CD4-positive, alpha-beta T cell treated with Interleukin-15 for 4 hours (primary cell): ENCODE measurements at regions not wholly inside any gene's neighbourhood (a gene's known extent, or its start where the extent isn't known, plus 50 kb on each side); places are given as distances from the start of the nearest gene placed in this dataset.
"Not testable (repeated sequence)": the region's sequence is repeated elsewhere in the genome, so short reads cannot be mapped to it uniquely, and the experiment has no call there.

Source experiments
- DNase-seq: peaks from one replicate; pipeline ENCODE4 v3.0.0-alpha.2; 2020; ENCODE audit warnings: low spot score

GRCh38 chr13:111501596-111502535, 181.4 kb downstream of the TEX29 start:
- not testable (repeated sequence) for DNase-seq

DNA sequence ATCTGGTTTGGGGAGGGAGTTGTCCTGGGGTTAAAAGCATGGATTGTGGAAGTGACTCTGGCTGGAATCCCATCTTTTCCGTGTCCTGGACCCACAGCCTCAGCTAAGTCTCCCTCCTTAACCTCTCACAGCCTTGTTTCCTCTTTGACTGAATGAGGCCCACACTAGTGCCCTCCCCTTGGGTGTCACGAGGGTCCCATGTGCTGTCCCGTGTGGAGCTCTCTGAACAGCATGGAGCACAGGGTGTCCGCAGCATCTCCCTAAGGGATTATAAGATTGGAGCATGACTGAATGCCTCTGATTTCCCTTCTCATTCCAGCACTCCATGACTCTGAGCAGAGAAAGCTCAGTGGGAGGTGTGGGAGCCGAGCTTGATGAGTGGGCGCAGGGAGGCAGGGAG, 182.5 kb downstream of the TEX29 start:
- DNase-seq, result no peak

- no peak for DNase-seq
Observed at GRCh38 chr13:111503376-111503775, 182.9 kb downstream of the TEX29 start.

DNA sequence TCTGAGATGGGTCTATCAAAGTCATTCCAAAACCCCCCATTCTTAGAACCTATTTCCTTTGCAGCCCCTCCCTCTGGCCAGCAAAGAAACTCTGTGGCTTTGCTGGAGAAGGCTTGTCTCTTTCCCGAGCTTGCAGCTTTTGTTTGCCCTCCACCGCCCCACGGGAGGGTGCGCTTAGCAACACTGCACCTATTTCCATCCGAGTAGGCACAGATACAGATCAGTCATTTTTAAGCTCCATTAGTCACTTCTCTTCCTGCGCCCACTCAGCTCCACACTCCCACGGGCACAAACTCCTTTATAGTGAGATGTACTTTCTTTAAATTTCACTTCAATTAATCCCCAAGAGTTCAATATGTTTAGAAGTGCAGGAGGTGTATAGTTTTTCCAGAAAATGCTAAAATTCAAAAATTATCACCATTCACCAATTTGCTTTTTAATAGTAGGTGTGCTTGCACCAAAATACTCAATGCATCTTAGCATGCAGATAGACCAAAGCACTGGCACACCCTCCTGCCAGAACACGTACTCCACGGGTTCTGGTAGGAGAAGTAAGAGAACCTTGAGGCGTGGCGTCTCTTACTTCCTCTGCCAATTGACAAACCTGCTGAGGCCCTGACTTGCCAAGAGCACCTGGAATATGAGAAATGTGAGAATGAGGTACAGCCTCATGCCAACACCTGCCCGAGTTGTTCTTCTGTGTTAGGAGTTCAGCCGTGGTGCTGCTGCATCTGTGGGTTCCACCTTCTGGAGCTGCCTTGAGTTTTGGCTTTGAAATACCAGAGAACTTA, 183.7 kb downstream of the TEX29 start:
- no peak for DNase-seq

DNA sequence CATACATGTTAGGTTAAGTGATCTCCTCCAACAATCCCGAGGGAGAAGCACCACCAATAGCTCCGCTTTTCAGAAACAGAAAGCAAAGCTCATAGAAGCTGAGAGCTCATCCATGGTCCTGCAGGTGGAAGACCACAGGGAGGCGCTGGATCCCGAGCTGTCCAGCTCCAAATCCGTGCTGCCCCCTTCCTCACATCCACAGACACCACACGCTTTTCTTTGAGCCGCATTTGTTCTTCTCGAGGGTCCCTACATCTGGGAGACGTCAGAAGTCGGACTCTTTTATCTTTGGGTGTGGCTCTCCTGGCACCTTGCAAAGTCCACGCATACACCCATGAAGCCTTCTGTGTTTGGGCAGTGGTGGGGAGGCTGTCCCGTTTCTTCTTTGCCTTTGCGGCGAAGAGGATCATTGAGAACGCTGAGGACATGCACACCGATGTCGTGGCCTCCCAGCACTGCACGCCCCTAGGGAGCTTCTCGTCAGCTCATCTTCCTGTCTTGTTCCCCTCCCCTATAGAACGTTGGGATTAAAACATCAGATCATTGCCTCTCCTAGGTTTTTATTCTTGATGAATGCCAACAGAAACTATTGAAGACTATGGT, 184.8 kb downstream of the TEX29 start:
- DNase-seq, result no peak

GRCh38 chr13:111506125-111506524, 185.7 kb downstream of the TEX29 start:
- DNase-seq, result no peak

- DNase-seq, result no peak
Observed at GRCh38 chr13:111506621-111507020, 186.2 kb downstream of the TEX29 start.

DNA sequence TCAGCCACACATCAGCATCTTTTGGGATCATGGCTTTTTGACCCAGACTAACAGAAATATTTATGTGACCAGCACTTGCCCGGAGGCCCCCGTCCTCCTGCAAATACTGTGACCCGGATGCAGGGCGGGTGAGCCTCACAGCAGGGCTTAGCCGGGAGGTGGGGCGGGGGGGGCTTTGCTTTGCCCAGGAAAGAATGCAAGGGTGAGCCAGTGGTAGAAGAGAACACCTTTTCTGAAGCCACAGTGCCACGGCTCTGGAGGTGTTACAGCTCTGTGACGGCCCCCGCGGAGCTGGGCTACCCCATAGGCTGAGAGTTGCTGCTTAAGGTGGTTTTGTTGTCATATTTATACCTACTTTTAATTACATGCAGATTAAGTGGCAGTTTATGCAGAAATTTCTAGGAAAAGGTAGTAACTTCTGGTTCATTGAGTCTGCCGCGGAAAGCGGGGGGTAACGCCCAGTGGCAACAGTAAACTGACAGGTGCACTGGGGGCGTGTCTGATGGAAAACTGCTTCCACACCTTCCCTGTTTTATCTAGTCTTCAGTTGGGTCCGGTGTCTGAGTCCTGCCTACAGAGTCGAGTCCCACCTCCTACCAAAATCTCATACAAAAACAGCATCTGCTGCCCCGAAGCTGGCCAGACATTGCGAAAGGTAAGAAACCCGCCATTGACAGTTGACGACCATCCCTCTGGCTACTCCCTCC, 187.9 kb downstream of the TEX29 start:
- DNase-seq, result no peak

GRCh38 chr13:111508902-111509509, 188.6 kb downstream of the TEX29 start:
- no peak for DNase-seq

DNA sequence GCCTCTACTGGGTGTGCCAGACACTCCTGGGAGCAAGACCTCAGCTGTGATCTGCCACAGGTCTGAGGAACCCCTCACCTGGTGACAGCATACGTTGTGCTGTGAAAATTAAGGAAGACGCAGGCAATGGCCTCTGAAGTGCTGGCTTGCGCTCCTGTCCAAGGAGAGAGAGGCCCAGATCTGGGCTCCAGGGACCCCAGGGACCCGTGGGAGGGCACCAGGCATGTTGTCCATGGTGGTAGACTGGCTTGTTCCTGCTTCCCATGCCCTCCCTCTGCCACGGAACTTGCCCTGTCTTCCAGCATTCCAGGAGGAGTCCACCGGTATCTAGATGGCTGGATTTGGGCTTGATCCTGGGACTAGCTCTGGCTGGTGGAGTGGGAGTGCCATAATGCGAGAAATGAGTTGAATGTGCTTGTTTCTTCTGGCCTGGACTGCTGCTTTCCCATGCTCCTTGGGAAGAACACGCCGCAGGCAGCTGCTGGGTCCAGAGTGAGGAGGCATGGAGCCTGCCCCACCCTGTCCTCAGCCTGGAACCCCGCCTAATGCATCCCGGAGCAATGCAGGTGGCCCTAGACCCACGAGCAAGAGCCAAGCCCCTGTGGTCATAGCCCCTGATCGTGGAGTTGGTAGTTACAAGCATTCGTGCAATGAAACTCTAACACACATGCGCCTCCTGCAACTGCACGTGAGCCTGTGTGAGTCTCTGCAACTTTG, 190.2 kb downstream of the TEX29 start:
- DNase-seq, result no peak

DNA sequence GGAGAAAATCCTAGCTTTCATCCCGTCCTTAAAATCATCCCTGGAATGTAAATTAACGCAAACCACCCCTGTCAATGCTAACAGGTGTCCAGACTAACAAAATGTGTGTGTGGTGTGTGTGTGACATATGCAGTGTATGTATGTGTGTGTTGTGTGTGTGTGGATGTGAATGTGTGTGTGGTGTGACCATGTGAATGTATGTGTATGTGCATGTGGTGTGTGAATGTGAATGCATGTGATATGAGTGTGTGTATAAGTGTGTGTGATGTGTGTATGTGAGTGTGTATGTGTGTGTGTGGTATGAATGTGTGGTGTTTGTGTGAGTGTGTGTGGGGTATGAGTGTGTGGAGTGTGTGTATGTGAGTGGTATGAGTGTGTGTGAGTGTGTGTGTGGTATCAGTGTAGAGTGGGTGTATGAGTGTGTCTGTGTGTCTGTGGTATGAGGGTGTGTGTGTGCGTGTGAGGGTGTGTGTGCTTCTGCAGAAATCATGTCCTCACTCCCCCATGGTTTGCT, 190.8 kb downstream of the TEX29 start:
- DNase-seq, result no peak

GRCh38 chr13:111511805-111512504, 191.5 kb downstream of the TEX29 start:
- no peak for DNase-seq

- DNase-seq, result no peak
Observed at GRCh38 chr13:111512707-111513106, 192.3 kb downstream of the TEX29 start.

- DNase-seq, result no peak
Observed at GRCh38 chr13:111513766-111514609, 193.5 kb downstream of the TEX29 start.

GRCh38 chr13:111514610-111515306, 194.3 kb downstream of the TEX29 start:
- no peak for DNase-seq

DNA sequence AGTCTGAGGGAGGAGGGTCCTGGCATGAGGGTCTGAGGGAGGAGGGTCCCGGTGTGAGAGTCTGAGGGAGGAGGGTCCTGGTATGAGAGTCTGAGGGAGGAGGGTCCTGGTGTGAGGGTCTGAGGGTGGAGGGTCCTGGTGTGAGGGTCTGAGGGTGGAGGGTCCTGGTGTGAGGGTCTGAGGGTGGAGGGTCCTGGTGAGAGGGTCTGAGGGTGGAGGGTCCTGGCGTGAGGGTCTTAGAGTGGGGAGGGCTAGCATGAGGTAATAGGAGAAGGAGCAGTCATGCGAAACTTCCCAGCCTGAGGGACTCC, 194.8 kb downstream of the TEX29 start:
- no peak for DNase-seq

DNA sequence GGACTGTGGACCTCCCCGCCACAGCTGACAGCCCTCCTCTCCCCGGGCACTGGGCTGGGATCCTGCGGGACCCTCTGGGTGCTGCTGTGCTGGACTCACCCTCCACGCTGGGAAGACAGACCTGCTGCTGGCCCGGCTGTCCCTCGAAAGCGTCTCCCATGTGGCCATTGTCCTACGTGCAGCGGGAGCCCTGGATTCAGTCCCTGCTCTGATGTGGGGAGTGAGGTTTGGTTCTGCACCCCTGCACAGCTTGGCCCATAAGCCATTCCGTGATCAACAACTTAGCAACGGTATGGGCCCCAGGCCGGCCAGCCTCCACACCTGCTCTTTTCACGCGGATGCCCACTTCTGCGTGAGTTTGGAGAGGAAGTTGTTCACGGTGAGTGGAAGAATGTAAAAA, 195.2 kb downstream of the TEX29 start:
- DNase-seq, result no peak

GRCh38 chr13:111516712-111517640, 196.5 kb downstream of the TEX29 start:
- no peak for DNase-seq
